Transverse colon (tissue), 4 donors: ENCODE measurements at regions not wholly inside any gene's neighbourhood (a gene's known extent, or its start where the extent isn't known, plus 50 kb on each side); places are given as distances from the start of the nearest gene placed in this dataset.

ENCODE experiments used
- EP300 ChIP-seq: sonication (generic); formaldehyde crosslinking; IDR thresholded peaks from one replicate; pipeline ENCODE4 v1.6.1; 2017; ENCODE audit warnings: antibody characterized with exemption, low read depth
- POLR2A ChIP-seq: fragments of 450-650 bp; IDR thresholded peaks from one replicate; pipeline ENCODE4 v1.6.1; 2016; ENCODE audit warnings: antibody characterized with exemption, mild to moderate bottlenecking, moderate library complexity
- POLR2AphosphoS5 ChIP-seq, 3 donors: sonication (generic); formaldehyde crosslinking; IDR thresholded peaks; one replicate each; pipeline ENCODE4 v1.6.1; 2016; ENCODE audit warnings: antibody characterized with exemption in 3 of 3
- TF ChIP-seq, protein P1 (sequence below), 5 experiments: fragments of 200-600 bp in 3 of 5; fragments of 450-650 bp in 2 of 5; sonication (generic) in 3 of 5; IDR thresholded peaks; 1 replicate in 2 of 5; 2 replicates in 3 of 5; pipeline ENCODE4 v1.5.1; 2016 to 2017; ENCODE audit warnings: antibody characterized with exemption in 5 of 5, inconsistent platforms in 3 of 5, mild to moderate bottlenecking in 2 of 5, moderate library complexity in 1 of 5

DNA sequence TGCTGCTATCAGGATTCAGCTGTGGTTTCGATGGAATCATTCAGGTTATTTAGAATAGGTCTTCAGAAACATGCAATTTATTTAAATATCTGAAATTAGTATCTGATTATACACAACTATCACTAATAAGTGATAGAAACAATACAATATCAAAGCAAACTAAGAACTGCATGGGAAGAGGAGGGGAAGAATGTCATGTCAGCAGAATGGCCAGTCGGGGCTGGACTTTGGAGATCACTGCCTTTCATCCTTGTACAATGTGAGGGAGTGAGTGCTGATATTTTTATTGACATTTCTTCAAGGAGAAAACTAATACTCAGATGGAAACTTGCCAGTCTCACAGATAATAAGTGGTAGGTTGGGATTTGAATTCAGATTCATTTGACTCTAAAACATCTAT, 224.0 kb upstream of the LINC00305 start:
- TF ChIP-seq, protein P1, sequence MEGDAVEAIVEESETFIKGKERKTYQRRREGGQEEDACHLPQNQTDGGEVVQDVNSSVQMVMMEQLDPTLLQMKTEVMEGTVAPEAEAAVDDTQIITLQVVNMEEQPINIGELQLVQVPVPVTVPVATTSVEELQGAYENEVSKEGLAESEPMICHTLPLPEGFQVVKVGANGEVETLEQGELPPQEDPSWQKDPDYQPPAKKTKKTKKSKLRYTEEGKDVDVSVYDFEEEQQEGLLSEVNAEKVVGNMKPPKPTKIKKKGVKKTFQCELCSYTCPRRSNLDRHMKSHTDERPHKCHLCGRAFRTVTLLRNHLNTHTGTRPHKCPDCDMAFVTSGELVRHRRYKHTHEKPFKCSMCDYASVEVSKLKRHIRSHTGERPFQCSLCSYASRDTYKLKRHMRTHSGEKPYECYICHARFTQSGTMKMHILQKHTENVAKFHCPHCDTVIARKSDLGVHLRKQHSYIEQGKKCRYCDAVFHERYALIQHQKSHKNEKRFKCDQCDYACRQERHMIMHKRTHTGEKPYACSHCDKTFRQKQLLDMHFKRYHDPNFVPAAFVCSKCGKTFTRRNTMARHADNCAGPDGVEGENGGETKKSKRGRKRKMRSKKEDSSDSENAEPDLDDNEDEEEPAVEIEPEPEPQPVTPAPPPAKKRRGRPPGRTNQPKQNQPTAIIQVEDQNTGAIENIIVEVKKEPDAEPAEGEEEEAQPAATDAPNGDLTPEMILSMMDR (IDR thresholded peaks at IDR 0.05), result no peak
- no peak for TF ChIP-seq POLR2A
- no peak for TF ChIP-seq EP300
- no peak for TF ChIP-seq POLR2AphosphoS5 (IDR thresholded peaks at IDR 0.05)
